ENCODE measurements at regions not wholly inside any gene's neighbourhood (a gene's known extent, or its start where the extent isn't known, plus 50 kb on each side); places are given as distances from the start of the nearest gene placed in this dataset.
"Not testable (repeated sequence)": the region's sequence is repeated elsewhere in the genome, so short reads cannot be mapped to it uniquely, and the experiment has no call there.

GRCh38 chr6:125637207-125637606, 112.2 kb upstream of the HEY2 start:
- Histone ChIP-seq H3K4me1 (no peaks in the 10 kb centered on the region), H3K4me3 (no peak overlapping the region), H3K36me3 (no peaks in the 10 kb centered on the region), H3K9me3 (no peaks in the 10 kb centered on the region), H3K27ac (no peak overlapping the region), H3K27me3 (no peaks in the 10 kb centered on the region)
- no peak for DNase-seq
- ATAC-seq = no peak
- FAIRE-seq = no peak
- intact Hi-C loops (cut with DNase I) = no loop called here
- WGBS, 2 donors = 77% methylated on average over 2 of the region's 2 CpGs
- TF ChIP-seq CTCF (IDR thresholded peaks at IDR 0.05) = no peak

DNA sequence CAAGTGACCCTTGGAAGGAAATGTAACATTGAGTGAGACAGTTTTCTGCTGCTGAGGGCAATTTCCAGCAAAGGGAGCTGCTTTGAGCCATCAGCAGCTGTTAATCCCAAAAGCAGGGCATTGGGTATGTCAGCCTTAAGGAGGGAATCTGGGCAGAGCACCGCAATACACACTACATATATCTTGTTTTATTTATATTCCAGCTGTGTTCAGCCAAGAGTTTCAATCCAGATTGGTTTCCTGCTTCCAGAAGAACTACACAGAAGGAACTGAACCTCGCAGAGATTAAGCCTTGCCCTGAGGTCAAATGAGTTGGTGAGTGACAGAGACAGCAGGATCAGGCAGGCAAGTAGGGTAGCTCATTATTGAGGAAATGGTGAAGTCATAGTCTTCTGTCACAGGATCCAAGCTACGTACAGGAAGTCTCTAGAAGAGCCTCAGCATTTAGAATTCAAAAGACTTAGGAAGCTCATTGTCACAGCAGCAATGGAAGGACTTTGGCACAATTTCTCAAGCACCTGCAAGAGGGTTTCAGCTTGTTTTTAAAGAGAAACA, 109.9 kb upstream of the HEY2 start:
- FAIRE-seq (no peak), DNase-seq (no peak), ATAC-seq (no peak)
- Histone ChIP-seq H3K27ac (no peak overlapping the region), H3K27me3 (no peaks in the 10 kb centered on the region), H3K4me1 (no peaks in the 10 kb centered on the region), H3K36me3 (no peaks in the 10 kb centered on the region), H3K9me3 (no peaks in the 10 kb centered on the region), H3K4me3 (no peak overlapping the region)
- 75 to 76% methylated on average over 3 of the region's 3 CpGs for WGBS, 2 donors
- no peak for TF ChIP-seq CTCF (IDR thresholded peaks at IDR 0.05)
- intact Hi-C loops (cut with DNase I) = no loop called here

- DNase-seq = no peak
- no peak overlapping the region for H3K4me3 ChIP-seq
- intact Hi-C loops (cut with DNase I) = no loop called here
- no peaks in the 10 kb centered on the region for H3K36me3 ChIP-seq
- no peaks in the 10 kb centered on the region for H3K9me3 ChIP-seq
- TF ChIP-seq CTCF (IDR thresholded peaks at IDR 0.05) = no peak
- no peaks in the 10 kb centered on the region for H3K4me1 ChIP-seq
- no peak for FAIRE-seq
- H3K27me3 ChIP-seq = no peaks in the 10 kb centered on the region
- H3K27ac ChIP-seq = no peak overlapping the region
- WGBS, 2 donors = 84 to 92% methylated on average over 5 of the region's 5 CpGs
- ATAC-seq = no peak
Measured at GRCh38 chr6:125640441-125641150, 108.8 kb upstream of the HEY2 start.

DNA sequence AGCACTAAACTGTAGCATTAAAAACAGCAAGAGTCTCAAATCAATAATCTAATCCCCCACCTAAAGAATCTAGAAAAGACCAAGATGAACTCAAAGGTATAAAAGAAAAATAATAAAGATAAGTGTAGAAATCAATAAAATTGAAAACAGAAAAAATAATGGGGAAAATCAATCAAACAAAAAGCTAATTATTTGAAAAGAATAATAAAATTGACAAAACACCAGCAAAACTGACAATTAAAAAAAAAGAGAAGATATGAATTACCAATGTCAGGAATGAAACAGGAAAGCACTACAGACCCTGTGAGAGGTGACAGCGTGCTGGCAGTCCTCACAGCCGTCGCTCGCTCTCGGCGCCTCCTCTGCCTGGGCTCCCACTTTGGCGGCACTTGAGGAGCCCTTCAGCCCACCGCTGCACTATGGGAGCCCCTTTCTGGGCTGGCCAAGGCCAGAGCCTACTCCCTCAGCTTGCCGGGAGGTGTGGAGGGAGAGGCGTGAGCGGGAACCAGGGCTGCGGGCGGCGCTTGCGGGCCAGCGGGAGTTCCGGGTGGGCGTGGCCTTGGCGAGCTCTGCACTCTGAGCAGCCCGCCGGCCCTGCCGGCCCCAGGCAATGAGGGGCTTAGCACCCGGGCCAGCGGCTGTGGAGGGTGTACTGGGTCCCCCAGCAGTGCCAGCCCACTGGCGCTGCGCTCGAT, 105.3 kb upstream of the HEY2 start:
- intact Hi-C loops (cut with DNase I); H3K4me3 ChIP-seq; H3K36me3 ChIP-seq; H3K9me3 ChIP-seq; FAIRE-seq; H3K27ac ChIP-seq; H3K4me1 ChIP-seq; H3K27me3 ChIP-seq; ATAC-seq: not testable (repeated sequence)
- DNase-seq = peak in 2 of 6 donors; percentile 21 to 55
- WGBS, 2 donors = 91 to 97% methylated on average over 22 to 27 of the region's 27 CpGs

DNA sequence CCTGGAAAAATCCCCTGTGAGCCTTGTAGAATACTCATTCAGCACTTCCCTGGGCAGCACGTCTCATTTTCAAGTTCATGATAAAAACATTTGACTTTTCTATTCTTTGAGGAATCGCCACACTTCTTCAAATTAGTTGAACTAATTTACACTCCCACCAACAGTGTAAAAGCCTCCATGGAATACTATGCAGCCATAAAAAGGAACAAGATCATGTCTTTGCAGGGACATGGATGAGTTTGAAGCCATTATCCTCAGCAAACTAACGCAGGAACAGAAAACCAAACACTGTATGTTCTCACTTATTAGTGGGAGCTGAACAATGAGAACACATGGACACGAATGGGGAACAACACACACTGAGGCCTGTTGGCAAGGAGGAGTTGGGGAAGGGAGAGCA, 102.0 kb upstream of the HEY2 start:
- Histone ChIP-seq H3K4me1 (no peaks in the 10 kb centered on the region), H3K9me3 (no peaks in the 10 kb centered on the region), H3K27me3 (no peaks in the 10 kb centered on the region), H3K36me3 (no peaks in the 10 kb centered on the region), H3K27ac (no peak overlapping the region), H3K4me3 (no peak overlapping the region)
- 75 to 89% methylated on average over 4 of the region's 4 CpGs for WGBS, 2 donors
- no peak for TF ChIP-seq CTCF (IDR thresholded peaks at IDR 0.05)
- intact Hi-C loops (cut with DNase I) = no loop called here
- ATAC-seq (no peak), DNase-seq (no peak), FAIRE-seq (no peak)

DNA sequence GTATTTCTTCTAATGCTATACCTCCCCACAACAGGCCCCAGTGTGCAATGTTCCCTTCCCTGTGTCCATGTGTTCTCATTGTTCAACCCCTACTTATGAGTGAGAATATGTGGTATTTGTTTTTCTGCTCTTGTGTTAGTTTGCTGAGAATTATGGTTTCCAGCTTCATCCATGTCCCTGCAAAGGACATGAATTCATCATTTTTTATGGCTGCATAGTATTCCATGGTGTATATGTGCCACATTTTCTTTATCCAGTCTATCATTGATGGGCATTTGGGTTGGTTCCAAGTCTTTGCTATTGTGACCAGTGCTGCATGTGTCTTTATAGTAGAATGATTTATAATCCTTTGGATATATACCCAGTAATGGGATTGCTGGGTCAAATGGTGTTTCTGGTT, 95.7 kb upstream of the HEY2 start:
- H3K27me3 ChIP-seq; H3K4me3 ChIP-seq; FAIRE-seq; ATAC-seq; DNase-seq; H3K4me1 ChIP-seq; intact Hi-C loops (cut with DNase I); H3K9me3 ChIP-seq; H3K36me3 ChIP-seq; H3K27ac ChIP-seq: not testable (repeated sequence)
